HG03045 (cell line): ENCODE measurements at regions not wholly inside any gene's neighbourhood (a gene's known extent, or its start where the extent isn't known, plus 50 kb on each side); places are given as distances from the start of the nearest gene placed in this dataset.
"Not testable (repeated sequence)": the region's sequence is repeated elsewhere in the genome, so short reads cannot be mapped to it uniquely, and the experiment has no call there.

Source experiments
- ATAC-seq: cut with Tn5 transposase; IDR thresholded peaks from one replicate; pipeline ENCODE4 v1.9.1; 2021; ENCODE audit warnings: mild to moderate bottlenecking, moderate library complexity; ENCODE audit not compliant: unreplicated experiment

DNA sequence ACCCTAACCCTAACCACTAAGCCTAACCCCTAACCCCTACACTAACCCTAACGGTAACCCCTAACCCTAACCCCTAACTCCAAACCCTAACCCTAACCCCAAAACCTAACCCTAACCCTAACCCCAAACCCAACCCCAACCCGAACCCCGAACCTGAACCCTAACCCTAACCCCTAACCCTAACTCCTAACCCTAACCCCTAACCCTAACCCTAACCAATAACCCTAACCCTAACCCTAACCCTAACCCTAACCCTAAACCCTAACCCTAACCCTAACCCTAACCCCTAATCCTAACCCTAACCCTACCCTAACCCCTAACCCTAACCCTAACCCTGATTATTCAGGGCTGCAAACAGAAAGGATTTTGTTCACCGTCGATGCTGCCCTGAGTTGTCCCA, 144.6 kb upstream of the DUSP22 start:
- ATAC-seq, result not testable (repeated sequence)

DNA sequence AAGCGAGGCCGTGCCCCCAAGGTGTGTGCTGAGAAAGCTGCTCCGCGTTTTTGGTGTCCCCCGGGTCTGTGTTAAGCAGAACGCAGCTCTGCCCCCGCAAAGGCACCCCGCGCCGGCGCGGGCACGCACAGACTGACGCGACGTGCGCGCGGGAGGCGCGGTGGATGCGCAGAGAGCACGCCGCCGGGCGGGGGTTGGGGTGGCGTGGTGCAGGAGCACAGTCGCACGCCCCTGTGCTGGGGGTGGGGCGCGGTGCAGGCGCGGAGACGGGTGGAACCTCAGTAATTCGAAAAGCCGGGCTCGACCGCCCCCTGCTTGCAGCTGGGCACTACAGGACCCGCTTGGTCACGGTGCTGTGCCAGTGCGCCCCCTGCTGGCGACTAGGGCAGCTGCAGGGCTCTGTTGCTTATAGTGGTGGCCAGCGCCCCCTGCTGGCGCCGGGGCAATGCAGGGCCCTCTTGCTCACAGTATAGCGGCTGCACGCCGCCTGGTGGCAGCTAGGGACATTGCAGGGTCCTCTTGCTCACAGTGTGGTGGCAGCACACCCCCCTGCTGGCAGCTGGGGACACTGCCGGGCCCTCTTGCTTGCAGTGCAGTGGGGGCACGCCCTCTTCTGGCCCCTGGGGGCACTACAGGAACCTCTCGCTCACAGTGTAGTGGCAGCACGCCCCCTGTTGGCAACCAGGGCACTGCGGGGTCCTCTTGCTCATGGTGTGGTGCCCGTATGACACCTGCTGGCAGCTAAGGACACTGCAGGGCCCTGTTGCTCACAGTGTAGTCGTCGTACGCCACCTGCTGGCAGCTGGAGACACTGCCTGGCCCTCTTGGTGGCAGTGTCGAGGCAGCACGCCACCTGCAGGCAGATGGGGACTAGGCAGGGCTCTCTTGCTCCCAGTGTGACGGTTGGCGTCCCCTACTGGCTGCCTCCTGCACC, 144.0 kb upstream of the DUSP22 start:
- peak; percentile 93 for ATAC-seq

GRCh38 chr6:150147-150546, 142.1 kb upstream of the DUSP22 start:
- ATAC-seq, result not testable (repeated sequence)

- ATAC-seq, result not testable (repeated sequence)
Measured at GRCh38 chr6:152436-152835, 139.9 kb upstream of the DUSP22 start.

DNA sequence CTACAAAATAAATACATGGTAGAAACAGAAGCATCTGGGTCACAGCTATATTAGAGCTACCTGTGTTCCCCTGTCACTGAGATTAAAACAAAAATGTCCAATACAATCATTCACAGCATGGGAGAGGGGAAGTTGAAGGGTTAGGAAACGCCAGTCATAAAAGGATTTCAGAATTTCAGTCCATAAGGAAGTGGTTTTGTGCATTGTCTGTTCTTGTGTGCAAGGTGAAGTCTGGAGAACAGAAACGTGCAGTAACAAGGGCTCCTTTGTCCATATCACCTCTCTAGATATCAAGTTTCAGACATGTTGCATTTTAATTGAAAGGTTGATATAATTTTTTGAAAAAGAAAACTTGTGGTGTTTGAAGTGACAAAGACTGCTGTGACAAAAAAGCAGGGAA, 139.3 kb upstream of the DUSP22 start:
- not testable (repeated sequence) for ATAC-seq

GRCh38 chr6:153867-154266, 138.4 kb upstream of the DUSP22 start:
- ATAC-seq, result not testable (repeated sequence)

DNA sequence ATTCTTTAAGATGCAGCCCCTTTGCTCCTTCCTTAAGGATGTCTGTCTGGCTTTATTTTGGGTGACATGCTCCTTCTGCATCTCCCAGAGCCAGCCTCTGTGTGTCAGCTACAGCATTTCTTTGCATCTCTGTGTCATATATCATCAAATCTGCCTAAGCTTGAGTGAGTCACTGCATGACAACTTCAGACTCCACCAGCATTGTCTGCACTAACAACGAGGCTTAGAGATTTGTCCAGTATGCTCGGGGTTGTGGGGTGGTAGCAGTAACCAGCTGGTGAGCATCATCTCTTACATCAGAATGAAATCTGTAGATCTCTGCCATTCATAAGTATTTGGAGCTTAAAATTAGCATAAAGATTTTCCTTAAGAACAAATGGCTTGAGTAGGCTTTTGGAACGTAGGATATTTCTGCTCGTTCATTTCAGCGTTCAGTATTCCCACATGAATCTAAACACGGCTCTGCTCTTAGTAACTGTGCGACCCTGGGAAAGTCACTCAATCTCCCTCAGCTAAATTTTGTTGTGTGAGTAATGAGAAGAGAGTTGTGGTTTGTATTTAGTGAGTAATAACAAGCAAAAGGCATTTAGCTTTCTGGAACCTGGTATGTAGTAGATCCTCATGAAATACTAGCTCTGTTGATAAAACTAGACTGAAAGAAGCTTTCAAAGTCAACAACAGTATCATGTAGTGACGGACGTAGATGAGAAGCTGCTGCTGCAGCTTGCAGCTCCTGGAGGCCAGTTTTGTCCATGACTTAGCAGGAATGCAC, 137.8 kb upstream of the DUSP22 start:
- ATAC-seq, result not testable (repeated sequence)

- no peak for ATAC-seq
Measured at GRCh38 chr6:156010-156409, 136.3 kb upstream of the DUSP22 start.

DNA sequence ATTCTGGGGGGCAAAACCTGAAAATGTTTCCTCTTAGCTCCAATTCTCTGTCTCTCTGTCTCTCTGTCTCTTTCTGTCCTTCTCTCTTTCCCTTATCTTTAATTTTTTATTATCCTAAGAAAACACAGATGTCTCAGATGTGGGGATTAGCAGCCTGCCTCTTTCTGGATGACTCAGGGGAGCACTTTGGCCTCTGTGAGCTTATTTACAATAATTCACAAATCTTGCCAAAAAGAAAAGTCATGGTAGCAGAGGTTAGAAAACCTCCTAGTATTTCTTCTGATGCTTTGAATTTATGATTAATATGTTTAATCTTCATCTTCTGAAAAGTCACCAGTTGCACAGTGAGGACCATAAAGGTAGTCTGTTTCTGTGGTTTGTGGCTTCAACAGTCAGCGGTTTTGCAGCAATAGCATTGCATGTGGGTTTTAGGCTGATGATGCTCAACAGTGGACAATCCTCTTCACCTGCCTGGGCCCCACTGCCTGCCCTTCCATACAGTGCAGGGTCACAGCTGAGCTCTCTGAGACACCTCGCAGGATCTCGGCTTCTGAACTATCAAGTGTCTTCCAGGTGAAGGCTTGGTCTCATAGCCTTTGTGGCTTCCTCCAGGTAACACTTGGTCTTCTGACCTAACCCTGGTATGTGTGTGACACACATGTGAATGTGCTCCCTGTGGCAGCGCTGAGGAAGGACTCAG, 135.7 kb upstream of the DUSP22 start:
- ATAC-seq, result not testable (repeated sequence)

- ATAC-seq, result not testable (repeated sequence)
Measured at GRCh38 chr6:157176-157575, 135.1 kb upstream of the DUSP22 start.

DNA sequence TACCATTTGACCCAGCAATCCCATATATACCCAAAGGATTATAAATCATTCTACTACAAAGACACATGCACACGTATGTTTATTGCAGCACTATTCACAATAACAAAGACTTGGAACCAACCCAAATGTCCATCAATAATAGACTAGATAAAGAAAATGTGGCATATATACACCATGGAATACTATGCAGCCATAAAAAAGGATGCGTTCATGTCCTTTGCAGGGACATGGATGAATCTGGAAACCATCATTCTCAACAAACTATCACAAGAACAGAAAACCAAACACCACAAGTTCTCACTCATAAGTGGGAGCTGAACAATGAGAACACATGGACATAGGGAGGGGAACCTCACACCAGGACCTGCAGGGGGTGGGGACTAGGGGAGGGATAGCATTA, 130.6 kb upstream of the DUSP22 start:
- not testable (repeated sequence) for ATAC-seq

DNA sequence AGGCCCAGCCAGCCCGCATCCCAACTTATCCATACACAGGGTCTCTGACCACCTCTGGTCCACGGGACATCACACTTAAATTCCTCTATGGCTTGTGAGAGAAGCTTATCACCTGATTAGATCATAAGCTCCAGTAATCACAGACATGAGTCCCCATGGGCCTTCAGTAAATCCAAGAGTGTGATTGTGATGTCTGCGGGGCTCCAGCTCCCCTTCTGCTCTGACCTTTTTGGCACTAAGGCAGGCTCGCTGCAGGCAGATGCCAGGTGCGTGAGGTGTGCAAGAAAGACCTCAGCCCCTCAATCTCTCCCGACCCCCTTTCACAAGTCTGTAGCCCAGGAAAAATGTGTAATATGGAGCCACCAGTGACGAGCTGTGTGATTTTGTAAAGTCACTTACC, 127.6 kb upstream of the DUSP22 start:
- no peak for ATAC-seq

- no peak for ATAC-seq
Measured at GRCh38 chr6:165263-165662, 127.0 kb upstream of the DUSP22 start.

- no peak for ATAC-seq
Measured at GRCh38 chr6:165906-166305, 126.4 kb upstream of the DUSP22 start.

DNA sequence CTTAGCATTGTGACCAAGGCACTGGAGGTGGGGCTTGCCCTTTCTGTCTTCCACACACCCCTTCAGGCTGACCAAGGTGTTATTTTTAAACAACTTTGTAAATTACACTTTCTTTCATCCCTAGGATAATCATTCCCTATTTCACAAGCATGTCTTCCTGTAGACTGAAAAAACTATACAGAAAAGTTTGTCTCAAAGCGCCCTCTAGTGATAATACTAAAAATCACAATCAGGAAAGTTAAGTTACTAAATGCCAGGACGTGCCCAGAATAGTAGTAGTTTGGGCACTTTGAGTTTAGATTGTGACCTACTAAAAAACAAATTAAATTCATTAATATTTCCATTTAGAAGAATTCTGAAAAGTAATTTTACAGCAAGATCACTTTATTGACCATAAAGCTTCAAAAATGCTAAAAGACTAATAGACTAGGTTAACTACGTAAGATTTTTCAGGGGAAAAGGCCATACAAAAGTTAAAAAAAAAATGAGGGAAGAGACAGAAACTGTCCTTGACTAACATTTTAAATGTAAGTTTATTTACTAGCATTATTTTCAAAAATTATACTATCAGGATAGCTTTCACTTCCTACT, 123.3 kb upstream of the DUSP22 start:
- ATAC-seq, result no peak

GRCh38 chr6:174036-174435, 118.3 kb upstream of the DUSP22 start:
- no peak for ATAC-seq

GRCh38 chr6:175680-176079, 116.6 kb upstream of the DUSP22 start:
- no peak for ATAC-seq

DNA sequence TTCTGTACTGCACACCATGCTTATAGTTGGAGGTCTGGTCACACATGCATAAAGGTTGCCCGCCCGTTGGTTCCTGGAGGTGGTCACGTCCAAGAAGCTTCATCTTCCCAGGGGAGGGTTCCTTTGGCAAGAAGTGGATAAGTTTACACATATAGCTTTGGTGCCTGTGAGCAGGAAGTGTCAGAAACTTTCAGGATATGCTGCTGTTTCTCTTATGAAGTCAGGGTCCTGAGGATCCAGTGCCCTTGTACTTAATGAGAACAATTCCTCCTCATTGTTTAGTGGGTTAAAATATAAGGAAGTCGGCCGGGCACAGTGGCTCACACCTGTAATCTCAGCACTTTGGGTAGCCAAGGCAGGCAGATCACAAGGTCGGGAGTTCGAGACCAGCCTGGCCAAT, 115.5 kb upstream of the DUSP22 start:
- no peak for ATAC-seq

- no peak for ATAC-seq
Measured at GRCh38 chr6:178119-178518, 114.2 kb upstream of the DUSP22 start.

DNA sequence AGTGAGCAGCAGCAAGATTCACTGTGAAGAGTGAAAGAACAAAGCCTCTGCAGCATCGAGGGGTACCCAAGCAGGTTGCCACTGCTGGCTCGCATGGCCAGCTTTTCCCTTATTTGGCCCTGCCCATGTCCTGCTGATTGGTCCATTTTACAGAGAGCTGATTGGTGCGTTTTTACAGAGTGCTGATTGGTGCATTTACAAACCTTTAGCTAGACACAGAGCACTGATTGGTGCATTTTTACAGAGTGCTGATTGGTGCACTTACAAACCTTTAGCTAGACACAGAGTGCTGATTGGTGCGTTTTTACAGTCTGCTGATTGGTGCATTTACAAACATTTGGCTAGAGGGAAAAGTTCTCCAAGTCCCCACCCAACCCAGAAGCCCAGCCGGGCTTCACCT, 113.4 kb upstream of the DUSP22 start:
- ATAC-seq, result not testable (repeated sequence)
